Sigmoid colon (tissue), 4 donors: ENCODE measurements at regions not wholly inside any gene's neighbourhood (a gene's known extent, or its start where the extent isn't known, plus 50 kb on each side); places are given as distances from the start of the nearest gene placed in this dataset.

ENCODE experiments used
- EP300 ChIP-seq, 4 donors: sonication (generic); formaldehyde crosslinking; IDR thresholded peaks; one replicate each; pipeline ENCODE4 v1.6.1; 2017; ENCODE audit warnings: antibody characterized with exemption in 4 of 4
- POLR2A ChIP-seq, 2 donors: fragments of 450-650 bp; IDR thresholded peaks; one replicate each; pipeline ENCODE4 v1.6.1; 2016; ENCODE audit warnings: antibody characterized with exemption in 2 of 2, mild to moderate bottlenecking in 2 of 2, moderate library complexity in 2 of 2
- POLR2AphosphoS5 ChIP-seq, 4 donors: sonication (generic); formaldehyde crosslinking; IDR thresholded peaks; one replicate each; pipeline ENCODE4 v1.6.1; 2017; ENCODE audit warnings: antibody characterized with exemption in 4 of 4
- TF ChIP-seq, protein P1 (sequence below), 4 experiments: fragments of 450-650 bp in 3 of 4; fragments of 200-600 bp in 1 of 4; IDR thresholded peaks; one replicate each; pipeline ENCODE4 v1.5.1; 2016 to 2019; ENCODE audit warnings: antibody characterized with exemption in 4 of 4, mild to moderate bottlenecking in 3 of 4, moderate library complexity in 2 of 4

DNA sequence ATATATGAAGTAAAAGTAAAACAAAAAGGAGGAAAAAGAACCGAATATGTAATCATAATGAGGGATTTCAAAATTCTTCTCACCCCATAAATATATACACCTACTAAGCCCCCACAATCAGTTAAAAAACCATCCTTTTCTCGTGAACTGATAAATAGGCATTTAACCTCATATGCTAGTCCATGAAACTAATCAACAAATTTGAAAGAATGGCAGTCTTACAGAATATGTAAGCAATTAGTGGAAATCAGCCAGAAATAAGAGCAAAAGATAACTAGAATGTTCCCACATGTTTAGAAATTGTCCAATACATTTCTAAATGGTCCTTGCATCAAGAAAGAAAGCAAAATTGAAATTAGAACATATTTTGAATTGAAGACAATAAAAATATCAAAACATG, 849.4 kb upstream of the CXADR start:
- TF ChIP-seq, protein P1, sequence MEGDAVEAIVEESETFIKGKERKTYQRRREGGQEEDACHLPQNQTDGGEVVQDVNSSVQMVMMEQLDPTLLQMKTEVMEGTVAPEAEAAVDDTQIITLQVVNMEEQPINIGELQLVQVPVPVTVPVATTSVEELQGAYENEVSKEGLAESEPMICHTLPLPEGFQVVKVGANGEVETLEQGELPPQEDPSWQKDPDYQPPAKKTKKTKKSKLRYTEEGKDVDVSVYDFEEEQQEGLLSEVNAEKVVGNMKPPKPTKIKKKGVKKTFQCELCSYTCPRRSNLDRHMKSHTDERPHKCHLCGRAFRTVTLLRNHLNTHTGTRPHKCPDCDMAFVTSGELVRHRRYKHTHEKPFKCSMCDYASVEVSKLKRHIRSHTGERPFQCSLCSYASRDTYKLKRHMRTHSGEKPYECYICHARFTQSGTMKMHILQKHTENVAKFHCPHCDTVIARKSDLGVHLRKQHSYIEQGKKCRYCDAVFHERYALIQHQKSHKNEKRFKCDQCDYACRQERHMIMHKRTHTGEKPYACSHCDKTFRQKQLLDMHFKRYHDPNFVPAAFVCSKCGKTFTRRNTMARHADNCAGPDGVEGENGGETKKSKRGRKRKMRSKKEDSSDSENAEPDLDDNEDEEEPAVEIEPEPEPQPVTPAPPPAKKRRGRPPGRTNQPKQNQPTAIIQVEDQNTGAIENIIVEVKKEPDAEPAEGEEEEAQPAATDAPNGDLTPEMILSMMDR (IDR thresholded peaks at IDR 0.05), result no peak
- TF ChIP-seq EP300 (IDR thresholded peaks at IDR 0.05) (no peak), POLR2A (IDR thresholded peaks at IDR 0.05) (no peak), POLR2AphosphoS5 (IDR thresholded peaks at IDR 0.05) (no peak)
